Smooth muscle cell (in vitro differentiated cells): ENCODE measurements at regions not wholly inside any gene's neighbourhood (a gene's known extent, or its start where the extent isn't known, plus 50 kb on each side); places are given as distances from the start of the nearest gene placed in this dataset.

Experiments used
- DNase-seq: peaks from one replicate; lab custom pipeline; 2025; ENCODE audit not compliant: unreplicated experiment; lab: John Stamatoyannopoulos, UW
- H2AFZ ChIP-seq: fragments of 200-600 bp; sonication (generic); 2 replicates; pipeline ENCODE4 v1.6.0; 2016; ENCODE audit warnings: antibody characterized with exemption, low read depth, mild to moderate bottlenecking
- H3F3A ChIP-seq: fragments of 200-600 bp; sonication (generic); 2 replicates; pipeline ENCODE4 v1.6.0; 2017; ENCODE audit warnings: antibody characterized with exemption, low read depth
- H3K27ac ChIP-seq: fragments of 200-600 bp; sonication (generic); 2 replicates; pipeline ENCODE4 v1.5.1; 2016; ENCODE audit warnings: low read depth, mild to moderate bottlenecking
- H3K27me3 ChIP-seq: fragments of 200-600 bp; sonication (generic); 2 replicates; pipeline ENCODE4 v1.6.1; 2016; ENCODE audit warnings: low read depth, mild to moderate bottlenecking
- H3K36me3 ChIP-seq: fragments of 200-600 bp; sonication (generic); 2 replicates; pipeline ENCODE4 v1.5.1; 2016; ENCODE audit warnings: low read depth
- H3K4me1 ChIP-seq: fragments of 200-600 bp; sonication (generic); 2 replicates; pipeline ENCODE4 v1.5.1; 2016; ENCODE audit warnings: low read depth
- H3K4me2 ChIP-seq: fragments of 200-600 bp; sonication (generic); 2 replicates; pipeline ENCODE4 v1.6.0; 2016; ENCODE audit warnings: mild to moderate bottlenecking
- H3K4me3 ChIP-seq: fragments of 200-600 bp; sonication (generic); 2 replicates; pipeline ENCODE4 v1.5.1; 2016; ENCODE audit warnings: mild to moderate bottlenecking
- H3K79me2 ChIP-seq: fragments of 200-600 bp; sonication (generic); 2 replicates; pipeline ENCODE4 v1.6.0; 2016; ENCODE audit warnings: low read depth, mild to moderate bottlenecking
- H3K9ac ChIP-seq: fragments of 200-600 bp; sonication (generic); 2 replicates; pipeline ENCODE4 v1.6.0; 2016; ENCODE audit warnings: low read depth
- H3K9me3 ChIP-seq: fragments of 200-600 bp; sonication (generic); replicated peaks from 2 replicates; pipeline ENCODE4 v1.5.1; 2016; ENCODE audit warnings: low read depth
- H4K20me1 ChIP-seq: fragments of 200-600 bp; sonication (generic); 2 replicates; pipeline ENCODE4 v1.6.0; 2016; ENCODE audit warnings: low read depth
- WGBS: methylation state at CpG from one replicate; pipeline ENCODE4 v1.1.7; 2016; ENCODE audit warnings: low lambda C conversion rate; 5-methylcytosine and 5-hydroxymethylcytosine counted together
- TF ChIP-seq, protein P1 (sequence below): fragments of 200-600 bp; sonication (generic); IDR thresholded peaks from 2 replicates; pipeline ENCODE4 v1.5.1; 2017; ENCODE audit warnings: borderline replicate concordance, mild to moderate bottlenecking, antibody characterized with exemption; ENCODE audit not compliant: insufficient read depth, poor library complexity, severe bottlenecking

DNA sequence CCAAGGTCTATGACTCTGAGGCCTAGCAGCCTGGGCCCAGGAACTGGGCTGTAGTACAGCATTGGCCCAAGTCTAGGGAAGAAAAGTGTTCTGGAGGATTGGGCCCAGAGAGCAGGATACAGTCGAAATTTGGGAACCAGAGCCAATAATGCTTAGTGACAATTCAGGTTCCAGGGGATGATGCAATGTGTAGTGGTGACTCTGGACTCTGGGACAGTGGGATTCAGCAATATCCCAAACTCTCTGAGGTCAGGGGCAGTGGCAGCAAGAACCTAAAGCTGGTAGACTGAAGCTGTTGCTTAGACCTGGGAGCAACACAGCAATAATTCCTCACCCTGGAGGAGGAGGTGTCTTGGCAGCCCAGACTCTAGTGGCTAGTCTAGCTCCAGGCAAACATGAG lies 545.5 kb upstream of the ARGLU1 start:
- Histone ChIP-seq H2AFZ (no peak overlapping the region), H3K27ac (no peak overlapping the region), H3K36me3 (no peaks in the 10 kb centered on the region), H3K79me2 (no peaks in the 10 kb centered on the region), H3K4me3 (no peak overlapping the region), H3K4me2 (no peak overlapping the region), H3F3A (no peaks in the 10 kb centered on the region), H3K9me3 (no peaks in the 10 kb centered on the region), H4K20me1 (no peaks in the 10 kb centered on the region), H3K4me1 (peaks cover 4% of the 10 kb centered on the region), H3K9ac (no peak overlapping the region), H3K27me3 (no peaks in the 10 kb centered on the region)
- DNase-seq, result no peak
- TF ChIP-seq, protein P1, sequence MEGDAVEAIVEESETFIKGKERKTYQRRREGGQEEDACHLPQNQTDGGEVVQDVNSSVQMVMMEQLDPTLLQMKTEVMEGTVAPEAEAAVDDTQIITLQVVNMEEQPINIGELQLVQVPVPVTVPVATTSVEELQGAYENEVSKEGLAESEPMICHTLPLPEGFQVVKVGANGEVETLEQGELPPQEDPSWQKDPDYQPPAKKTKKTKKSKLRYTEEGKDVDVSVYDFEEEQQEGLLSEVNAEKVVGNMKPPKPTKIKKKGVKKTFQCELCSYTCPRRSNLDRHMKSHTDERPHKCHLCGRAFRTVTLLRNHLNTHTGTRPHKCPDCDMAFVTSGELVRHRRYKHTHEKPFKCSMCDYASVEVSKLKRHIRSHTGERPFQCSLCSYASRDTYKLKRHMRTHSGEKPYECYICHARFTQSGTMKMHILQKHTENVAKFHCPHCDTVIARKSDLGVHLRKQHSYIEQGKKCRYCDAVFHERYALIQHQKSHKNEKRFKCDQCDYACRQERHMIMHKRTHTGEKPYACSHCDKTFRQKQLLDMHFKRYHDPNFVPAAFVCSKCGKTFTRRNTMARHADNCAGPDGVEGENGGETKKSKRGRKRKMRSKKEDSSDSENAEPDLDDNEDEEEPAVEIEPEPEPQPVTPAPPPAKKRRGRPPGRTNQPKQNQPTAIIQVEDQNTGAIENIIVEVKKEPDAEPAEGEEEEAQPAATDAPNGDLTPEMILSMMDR, result no peak
- 96% methylated on average over 1 of the region's 1 CpG for WGBS

DNA sequence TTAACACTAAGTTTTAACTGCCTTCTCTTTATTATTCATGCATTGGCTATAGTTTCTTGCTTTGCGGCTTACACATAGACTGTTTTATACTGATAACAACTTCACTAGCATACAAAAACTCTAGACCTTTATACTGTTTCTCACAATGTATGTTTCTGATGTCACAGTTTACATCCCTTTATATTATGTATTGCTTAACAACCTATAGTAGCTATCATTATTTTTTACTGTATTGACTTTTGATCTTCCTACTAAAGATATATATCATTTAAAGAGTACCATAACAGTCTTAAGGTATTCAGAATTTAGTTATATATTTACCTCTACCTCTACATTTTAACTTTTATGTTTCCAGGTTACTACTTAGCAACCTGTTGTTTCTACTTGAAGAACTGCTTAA lies 543.3 kb upstream of the ARGLU1 start:
- TF ChIP-seq, protein P1, result no peak
- Histone ChIP-seq H3K9ac (no peak overlapping the region), H3F3A (no peaks in the 10 kb centered on the region), H3K79me2 (no peaks in the 10 kb centered on the region), H3K9me3 (no peaks in the 10 kb centered on the region), H3K4me1 (no peaks in the 10 kb centered on the region), H3K27ac (no peak overlapping the region), H3K4me3 (no peak overlapping the region), H3K27me3 (no peaks in the 10 kb centered on the region), H4K20me1 (no peaks in the 10 kb centered on the region), H3K36me3 (no peaks in the 10 kb centered on the region), H2AFZ (no peak overlapping the region), H3K4me2 (no peak overlapping the region)
- DNase-seq, result no peak
- 97% methylated on average over 1 of the region's 1 CpG for WGBS

DNA sequence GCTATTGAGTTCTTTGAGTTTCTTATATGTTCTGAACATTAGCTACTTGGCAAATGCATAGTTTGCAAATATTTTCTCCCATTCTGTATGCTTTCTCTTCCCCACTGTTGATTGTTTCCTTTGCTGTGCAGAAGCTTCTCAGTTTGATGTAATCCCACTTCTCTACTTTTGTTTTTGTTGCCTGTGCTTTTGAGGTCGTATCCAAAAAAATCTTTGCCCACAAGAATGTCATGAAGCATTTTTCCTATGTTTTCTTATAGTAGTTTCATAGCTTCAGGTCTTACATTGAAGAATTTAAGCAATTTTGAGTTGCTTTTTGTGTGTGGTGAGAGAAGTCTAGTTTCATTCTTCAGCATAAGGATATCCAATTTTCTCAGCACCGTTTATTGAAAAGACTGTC lies 536.7 kb upstream of the ARGLU1 start:
- Histone ChIP-seq H3K27me3 (no peaks in the 10 kb centered on the region), H3K4me1 (peaks cover 4% of the 10 kb centered on the region), H3F3A (no peaks in the 10 kb centered on the region), H3K4me3 (no peak overlapping the region), H3K79me2 (no peaks in the 10 kb centered on the region), H3K27ac (no peak overlapping the region), H3K4me2 (no peak overlapping the region), H2AFZ (no peak overlapping the region), H3K9me3 (no peaks in the 10 kb centered on the region), H4K20me1 (no peaks in the 10 kb centered on the region), H3K36me3 (no peaks in the 10 kb centered on the region), H3K9ac (no peak overlapping the region)
- no peak for DNase-seq
- 64% methylated on average over 2 of the region's 2 CpGs for WGBS
- TF ChIP-seq, protein P1, result no peak

DNA sequence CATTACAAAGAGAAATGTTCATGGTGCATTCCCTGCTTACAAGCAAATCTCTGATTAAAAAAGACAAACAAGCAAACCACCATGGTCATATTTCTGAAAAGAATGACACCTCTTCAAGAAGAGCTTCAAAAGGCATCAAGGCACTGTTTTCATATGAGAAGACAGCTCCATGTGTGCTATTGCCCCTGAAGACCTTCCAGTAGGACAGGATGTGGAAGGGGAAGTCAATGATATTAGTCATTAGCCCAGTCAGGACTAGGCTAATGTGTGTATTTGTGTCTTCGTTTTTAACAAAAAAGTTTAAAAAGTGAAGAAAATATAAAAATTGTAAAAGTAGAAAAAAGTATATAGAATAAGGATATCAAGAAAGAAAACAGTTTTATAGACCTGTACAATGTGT lies 534.7 kb upstream of the ARGLU1 start:
- Histone ChIP-seq H3K4me2 (no peak overlapping the region), H4K20me1 (no peaks in the 10 kb centered on the region), H3K36me3 (no peaks in the 10 kb centered on the region), H3F3A (no peaks in the 10 kb centered on the region), H3K4me3 (no peak overlapping the region), H3K27me3 (no peaks in the 10 kb centered on the region), H3K9ac (no peak overlapping the region), H2AFZ (no peak overlapping the region), H3K27ac (no peak overlapping the region), H3K4me1 (peaks cover 22% of the 10 kb centered on the region), H3K79me2 (no peaks in the 10 kb centered on the region), H3K9me3 (no peaks in the 10 kb centered on the region)
- WGBS, result 85% methylated on average over 1 of the region's 1 CpG
- DNase-seq, result no peak
- TF ChIP-seq, protein P1, result no peak
